ENCODE measurements at regions not wholly inside any gene's neighbourhood (a gene's known extent, or its start where the extent isn't known, plus 50 kb on each side); places are given as distances from the start of the nearest gene placed in this dataset.

- Histone ChIP-seq H3K9ac (ENCODE audit: extremely low read depth, low read length, poor library complexity, severe bottlenecking) (no peak overlapping the region), H3K27ac (ENCODE audit: low read depth, low read length) (no peak overlapping the region), H3K4me1 (ENCODE audit: control insufficient read depth, insufficient read depth, low read length) (no peaks in the 10 kb centered on the region), H3K4me3 (ENCODE audit: low read length) (no peak overlapping the region), H3K27me3 (ENCODE audit: control insufficient read depth, insufficient read depth, low read length, poor library complexity, severe bottlenecking) (no peaks in the 10 kb centered on the region), H3K9me3 (ENCODE audit: control insufficient read depth, low read length) (no peaks in the 10 kb centered on the region), H3K36me3 (ENCODE audit: control insufficient read depth, insufficient read depth, low read length) (no peaks in the 10 kb centered on the region)
- Mint-ChIP-seq H3K4me1 (no peaks in the 10 kb centered on the region), H3K27ac (no peak overlapping the region), H3K4me3 (no peak overlapping the region), H3K9me3 (peaks cover 2% of the 10 kb centered on the region), H3K27me3 (ENCODE audit: insufficient read depth) (peaks cover 3% of the 10 kb centered on the region), H3K36me3 (ENCODE audit: low read depth) (no peaks in the 10 kb centered on the region)
- no peak for TF ChIP-seq CTCF (conservative IDR thresholded peaks at IDR 0.05)
- DNase-seq = no peak
- whole genome bisulfite sequencing, 2 experiments (ENCODE audit: insufficient coverage in 1 of 2, insufficient read length in 1 of 2) = 85 to 90% methylated on average over 7 of the region's 7 CpGs
These were observed 273.1 kb downstream of the MATN1 start for GRCh38 chr1:30450148-30450817.

- no peaks in the 10 kb centered on the region for H3K27me3 Mint-ChIP-seq (ENCODE audit: insufficient read depth)
- Histone ChIP-seq H3K9ac (ENCODE audit: extremely low read depth, low read length, poor library complexity, severe bottlenecking) (no peak overlapping the region), H3K27ac (ENCODE audit: low read depth, low read length) (no peak overlapping the region), H3K4me3 (ENCODE audit: low read length) (no peak overlapping the region), H3K4me1 (ENCODE audit: control insufficient read depth, insufficient read depth, low read length) (no peaks in the 10 kb centered on the region), H3K36me3 (ENCODE audit: control insufficient read depth, insufficient read depth, low read length) (no peaks in the 10 kb centered on the region), H3K27me3 (ENCODE audit: control insufficient read depth, insufficient read depth, low read length, poor library complexity, severe bottlenecking) (no peaks in the 10 kb centered on the region), H3K9me3 (ENCODE audit: control insufficient read depth, low read length) (no peaks in the 10 kb centered on the region)
- H3K4me3 Mint-ChIP-seq = no peak overlapping the region
- no peak for TF ChIP-seq CTCF (conservative IDR thresholded peaks at IDR 0.05)
- WGBS, 2 experiments (ENCODE audit: insufficient coverage in 1 of 2, insufficient read length in 1 of 2) = 86 to 95% methylated on average over 4 of the region's 4 CpGs
- H3K36me3 Mint-ChIP-seq (ENCODE audit: low read depth) = no peaks in the 10 kb centered on the region
- DNase-seq = peak; percentile 23
- H3K27ac Mint-ChIP-seq = no peak overlapping the region
- H3K9me3 Mint-ChIP-seq = peaks cover 2% of the 10 kb centered on the region
- no peaks in the 10 kb centered on the region for H3K4me1 Mint-ChIP-seq
These were observed 273.8 kb downstream of the MATN1 start for GRCh38 chr1:30449428-30450147.

- no peak for DNase-seq
- WGBS, 2 experiments (ENCODE audit: insufficient coverage in 1 of 2, insufficient read length in 1 of 2) = 89 to 100% methylated on average over 1 to 5 of the region's 5 CpGs
- H3K36me3 Mint-ChIP-seq (ENCODE audit: low read depth) = no peaks in the 10 kb centered on the region
- H3K27me3 Mint-ChIP-seq (ENCODE audit: insufficient read depth) = peaks cover 1% of the 10 kb centered on the region
- H3K27me3 ChIP-seq (ENCODE audit: control insufficient read depth, insufficient read depth, low read length, poor library complexity, severe bottlenecking) = no peaks in the 10 kb centered on the region
- peaks cover 2% of the 10 kb centered on the region for H3K9me3 Mint-ChIP-seq
- H3K4me3 Mint-ChIP-seq = no peak overlapping the region
- no peak overlapping the region for H3K27ac Mint-ChIP-seq
- H3K4me1 ChIP-seq (ENCODE audit: control insufficient read depth, insufficient read depth, low read length) = no peaks in the 10 kb centered on the region
- no peak for TF ChIP-seq CTCF (conservative IDR thresholded peaks at IDR 0.05)
- no peak overlapping the region for H3K4me3 ChIP-seq (ENCODE audit: low read length)
- H3K36me3 ChIP-seq (ENCODE audit: control insufficient read depth, insufficient read depth, low read length) = no peaks in the 10 kb centered on the region
- H3K4me1 Mint-ChIP-seq = no peaks in the 10 kb centered on the region
- no peak overlapping the region for H3K9ac ChIP-seq (ENCODE audit: extremely low read depth, low read length, poor library complexity, severe bottlenecking)
- no peak overlapping the region for H3K27ac ChIP-seq (ENCODE audit: low read depth, low read length)
- H3K9me3 ChIP-seq (ENCODE audit: control insufficient read depth, low read length) = no peaks in the 10 kb centered on the region
These were observed 274.4 kb downstream of the MATN1 start for GRCh38 chr1:30449003-30449402.

Data from endodermal cell (in vitro differentiated cells).